PC-9 (cell line): ENCODE measurements at regions not wholly inside any gene's neighbourhood (a gene's known extent, or its start where the extent isn't known, plus 50 kb on each side); places are given as distances from the start of the nearest gene placed in this dataset.

Experiments used
- CTCF ChIP-seq: fragments of 200-600 bp; sonication (generic); conservative IDR thresholded peaks from 2 replicates; pipeline ENCODE4 v1.6.1; 2017; ENCODE audit warnings: mixed run types, antibody characterized with exemption, mild to moderate bottlenecking, moderate library complexity
- EZH2 ChIP-seq: fragments of 200-600 bp; sonication (generic); IDR thresholded peaks from 2 replicates; pipeline ENCODE4 v1.8.0; 2017; ENCODE audit warnings: antibody characterized with exemption, low read depth

- TF ChIP-seq CTCF (no peak), EZH2 (no peak)
Observed at GRCh38 chr2:104408266-104408665, 445.6 kb upstream of the POU3F3 start.
